Progenitor cell of endocrine pancreas (in vitro differentiated cells): ENCODE measurements at regions not wholly inside any gene's neighbourhood (a gene's known extent, or its start where the extent isn't known, plus 50 kb on each side); places are given as distances from the start of the nearest gene placed in this dataset.

ENCODE experiments used
- DNase-seq: peaks from one replicate; pipeline ENCODE4 v3.0.0; 2021; ENCODE audit warnings: low spot score; ENCODE audit not compliant: unreplicated experiment
- H3K27ac Mint-ChIP-seq: 2 replicates; pipeline ENCODE4 v1.8.0; 2021; ENCODE audit warnings: mild to moderate bottlenecking, moderate library complexity, mixed read lengths
- H3K27me3 Mint-ChIP-seq: 2 replicates; pipeline ENCODE4 v1.8.0; 2021; ENCODE audit warnings: mixed read lengths
- H3K36me3 Mint-ChIP-seq: 2 replicates; pipeline ENCODE4 v1.8.0; 2022; ENCODE audit warnings: mixed read lengths; ENCODE audit not compliant: insufficient read depth
- H3K4me1 Mint-ChIP-seq: 2 replicates; pipeline ENCODE4 v1.8.0; 2021; ENCODE audit warnings: low read depth, mixed read lengths
- H3K4me3 Mint-ChIP-seq: 2 replicates; pipeline ENCODE4 v1.8.0; 2021; ENCODE audit warnings: low read depth, mild to moderate bottlenecking, moderate library complexity, mixed read lengths
- H3K9me3 Mint-ChIP-seq: 2 replicates; pipeline ENCODE4 v1.8.0; 2021; ENCODE audit warnings: low read depth, mixed read lengths
- CTCF ChIP-seq: fragments of 200-600 bp; sonication (generic); IDR thresholded peaks from one replicate; pipeline ENCODE4 v1.5.0; 2021; ENCODE audit warnings: antibody characterized with exemption, mild to moderate bottlenecking; ENCODE audit not compliant: unreplicated experiment

GRCh38 chr9:32867026-32867425 lies 83.7 kb downstream of the TMEM215 start:
- Mint-ChIP-seq H3K4me1 (no peaks in the 10 kb centered on the region), H3K27me3 (peaks cover 60% of the 10 kb centered on the region), H3K27ac (no peak overlapping the region), H3K9me3 (no peaks in the 10 kb centered on the region), H3K36me3 (no peaks in the 10 kb centered on the region), H3K4me3 (no peak overlapping the region)
- TF ChIP-seq CTCF: no peak
- no peak for DNase-seq

GRCh38 chr9:32867601-32868204 lies 84.4 kb downstream of the TMEM215 start:
- Mint-ChIP-seq H3K9me3 (no peaks in the 10 kb centered on the region), H3K36me3 (no peaks in the 10 kb centered on the region), H3K27me3 (peaks cover 57% of the 10 kb centered on the region), H3K27ac (no peak overlapping the region), H3K4me1 (no peaks in the 10 kb centered on the region), H3K4me3 (no peak overlapping the region)
- no peak for TF ChIP-seq CTCF
- DNase-seq: no peak

- Mint-ChIP-seq H3K4me3 (no peak overlapping the region), H3K4me1 (no peaks in the 10 kb centered on the region), H3K9me3 (no peaks in the 10 kb centered on the region), H3K36me3 (no peaks in the 10 kb centered on the region), H3K27ac (peak overlapping the region; percentile 29), H3K27me3 (peaks cover 48% of the 10 kb centered on the region)
- no peak for DNase-seq
- no peak for TF ChIP-seq CTCF
These were observed 86.1 kb downstream of the TMEM215 start for GRCh38 chr9:32869404-32869803.

DNA sequence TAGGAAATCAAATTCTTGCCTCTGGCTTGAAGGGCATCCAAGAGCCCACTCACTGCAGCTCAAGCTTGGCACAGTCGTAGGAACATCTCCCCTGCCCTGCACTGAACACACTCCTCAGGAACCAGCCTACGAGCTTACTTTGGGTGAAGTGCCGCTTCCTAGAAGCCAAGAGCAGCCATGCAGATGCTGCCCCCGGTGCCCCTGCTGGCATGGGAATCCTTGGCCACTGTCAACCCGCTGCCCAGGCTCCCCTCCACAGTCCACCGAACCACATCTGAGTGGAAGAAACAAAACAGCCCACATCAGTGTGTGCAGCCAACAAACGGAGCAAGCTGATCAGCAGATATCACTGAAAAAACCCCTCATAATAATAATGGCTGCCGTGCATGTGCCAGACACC lies 89.8 kb downstream of the TMEM215 start:
- no peaks in the 10 kb centered on the region for H3K36me3 Mint-ChIP-seq
- no peaks in the 10 kb centered on the region for H3K9me3 Mint-ChIP-seq
- TF ChIP-seq CTCF: no peak
- H3K27ac Mint-ChIP-seq: no peak overlapping the region
- H3K4me1 Mint-ChIP-seq: no peaks in the 10 kb centered on the region
- H3K4me3 Mint-ChIP-seq: no peak overlapping the region
- H3K27me3 Mint-ChIP-seq: peaks cover 32% of the 10 kb centered on the region
- DNase-seq: no peak

DNA sequence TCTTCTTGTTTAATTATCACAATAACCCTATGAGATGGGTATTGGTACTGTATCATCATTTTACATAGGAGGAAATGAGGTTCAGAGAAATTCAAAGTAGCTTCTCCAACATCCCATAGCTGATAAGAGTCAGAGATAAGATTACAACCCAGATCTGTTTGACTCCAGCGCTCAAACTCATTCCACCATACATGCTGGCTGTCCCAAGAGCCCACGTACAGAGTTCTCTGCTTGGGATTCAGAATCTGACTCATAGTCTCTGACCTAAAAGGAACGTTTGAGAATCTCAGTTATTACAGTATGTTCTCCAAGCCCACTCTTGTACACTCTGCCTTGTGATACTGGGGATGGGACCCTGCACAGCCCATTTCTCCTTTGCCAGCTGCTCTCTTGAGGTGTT lies 90.2 kb downstream of the TMEM215 start:
- Mint-ChIP-seq H3K27ac (no peak overlapping the region), H3K27me3 (peaks cover 32% of the 10 kb centered on the region), H3K36me3 (no peaks in the 10 kb centered on the region), H3K4me1 (no peaks in the 10 kb centered on the region), H3K9me3 (no peaks in the 10 kb centered on the region), H3K4me3 (no peak overlapping the region)
- no peak for DNase-seq
- TF ChIP-seq CTCF: no peak
